ENCODE measurements at regions not wholly inside any gene's neighbourhood (a gene's known extent, or its start where the extent isn't known, plus 50 kb on each side); places are given as distances from the start of the nearest gene placed in this dataset.
"Not testable (repeated sequence)": the region's sequence is repeated elsewhere in the genome, so short reads cannot be mapped to it uniquely, and the experiment has no call there.

DNA sequence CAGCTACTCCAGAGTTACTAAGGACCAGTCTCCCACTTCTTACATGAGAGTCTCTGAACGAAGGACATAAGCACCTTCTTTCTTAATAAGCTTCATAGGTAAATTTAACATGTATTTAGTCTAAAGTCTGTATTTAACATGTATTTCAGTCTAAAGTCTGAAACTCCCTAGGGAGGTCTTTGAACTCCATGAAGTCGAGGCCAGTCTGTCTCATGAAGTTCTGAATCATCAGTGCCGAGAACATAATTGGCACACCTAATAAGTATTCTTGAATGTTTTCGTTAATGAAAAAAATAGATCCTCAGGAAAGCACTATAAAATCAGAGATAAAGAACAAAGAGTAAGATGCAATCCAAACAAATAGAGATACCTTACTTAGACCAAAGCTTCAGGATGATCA is 945.5 kb downstream of the TTLL7 start:
- no peak overlapping the region for H3K27ac ChIP-seq
- 77% methylated on average over 4 of the region's 4 CpGs for WGBS (ENCODE audit: insufficient coverage, low coverage, low lambda C conversion rate, missing lambda C conversion rate)
- no peak for TF ChIP-seq POLR2A (IDR thresholded peaks at IDR 0.05)
- TF ChIP-seq, protein P1, sequence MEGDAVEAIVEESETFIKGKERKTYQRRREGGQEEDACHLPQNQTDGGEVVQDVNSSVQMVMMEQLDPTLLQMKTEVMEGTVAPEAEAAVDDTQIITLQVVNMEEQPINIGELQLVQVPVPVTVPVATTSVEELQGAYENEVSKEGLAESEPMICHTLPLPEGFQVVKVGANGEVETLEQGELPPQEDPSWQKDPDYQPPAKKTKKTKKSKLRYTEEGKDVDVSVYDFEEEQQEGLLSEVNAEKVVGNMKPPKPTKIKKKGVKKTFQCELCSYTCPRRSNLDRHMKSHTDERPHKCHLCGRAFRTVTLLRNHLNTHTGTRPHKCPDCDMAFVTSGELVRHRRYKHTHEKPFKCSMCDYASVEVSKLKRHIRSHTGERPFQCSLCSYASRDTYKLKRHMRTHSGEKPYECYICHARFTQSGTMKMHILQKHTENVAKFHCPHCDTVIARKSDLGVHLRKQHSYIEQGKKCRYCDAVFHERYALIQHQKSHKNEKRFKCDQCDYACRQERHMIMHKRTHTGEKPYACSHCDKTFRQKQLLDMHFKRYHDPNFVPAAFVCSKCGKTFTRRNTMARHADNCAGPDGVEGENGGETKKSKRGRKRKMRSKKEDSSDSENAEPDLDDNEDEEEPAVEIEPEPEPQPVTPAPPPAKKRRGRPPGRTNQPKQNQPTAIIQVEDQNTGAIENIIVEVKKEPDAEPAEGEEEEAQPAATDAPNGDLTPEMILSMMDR (IDR thresholded peaks at IDR 0.05) = no peak
- no peaks in the 10 kb centered on the region for H3K27me3 ChIP-seq
- ATAC-seq = no peak
- H3K36me3 ChIP-seq = no peaks in the 10 kb centered on the region
- no peak for DNase-seq
- no peak overlapping the region for H3K4me3 ChIP-seq
- H3K9me3 ChIP-seq = no peaks in the 10 kb centered on the region
- intact Hi-C loops (cut with DNase I) = no loop called here
- H3K4me1 ChIP-seq = no peaks in the 10 kb centered on the region

DNA sequence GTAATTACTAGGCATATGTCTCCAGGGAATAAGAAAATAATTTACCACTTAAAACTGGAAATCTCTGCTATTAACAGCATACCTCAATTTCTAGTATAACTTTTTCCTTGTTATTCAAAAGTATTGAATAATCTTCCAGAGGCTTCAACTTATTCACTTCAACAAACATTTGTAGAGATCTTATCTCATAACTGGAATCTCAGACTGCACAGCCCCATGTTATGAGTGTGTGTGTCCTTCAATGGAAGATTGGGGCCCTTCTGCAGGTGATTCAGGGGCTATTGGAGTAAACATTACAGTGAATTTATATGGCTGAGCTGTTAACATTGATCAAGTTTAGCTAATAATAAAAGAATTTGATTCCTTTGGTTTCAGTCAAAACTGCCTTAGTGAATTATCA is 946.1 kb downstream of the TTLL7 start:
- Histone ChIP-seq H3K9me3 (no peaks in the 10 kb centered on the region), H3K36me3 (no peaks in the 10 kb centered on the region), H3K27me3 (no peaks in the 10 kb centered on the region), H3K27ac (no peak overlapping the region), H3K4me1 (no peaks in the 10 kb centered on the region), H3K4me3 (no peak overlapping the region)
- DNase-seq (no peak), ATAC-seq (no peak)
- intact Hi-C loops (cut with DNase I) = no loop called here
- TF ChIP-seq POLR2A (IDR thresholded peaks at IDR 0.05) = no peak
- TF ChIP-seq, protein P1 (IDR thresholded peaks at IDR 0.05) = no peak

DNA sequence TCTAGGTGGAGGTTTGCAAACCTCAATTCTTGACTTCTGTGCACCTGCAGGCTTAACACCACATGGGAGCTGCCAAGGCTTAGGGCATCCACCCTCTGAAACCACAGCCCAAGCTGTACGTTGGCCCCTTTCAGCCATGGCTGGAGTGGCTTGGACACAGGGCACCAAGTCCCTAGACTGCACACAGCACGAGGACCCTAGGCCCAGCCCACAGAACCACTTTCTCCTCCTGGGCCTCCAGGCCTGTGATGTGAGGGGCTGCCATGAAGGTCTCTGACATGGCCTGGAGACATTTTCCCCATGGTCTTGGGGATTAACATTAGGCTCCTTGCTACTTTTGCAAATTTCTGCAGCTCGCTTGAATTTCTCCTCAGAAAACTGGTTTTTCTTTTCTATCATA is 947.9 kb downstream of the TTLL7 start:
- DNase-seq; H3K4me1 ChIP-seq; ATAC-seq; H3K4me3 ChIP-seq; intact Hi-C loops (cut with DNase I); H3K36me3 ChIP-seq; H3K9me3 ChIP-seq; H3K27me3 ChIP-seq; H3K27ac ChIP-seq: not testable (repeated sequence)
- 88% methylated on average over 1 of the region's 3 CpGs for WGBS (ENCODE audit: insufficient coverage, low coverage, low lambda C conversion rate, missing lambda C conversion rate)

DNA sequence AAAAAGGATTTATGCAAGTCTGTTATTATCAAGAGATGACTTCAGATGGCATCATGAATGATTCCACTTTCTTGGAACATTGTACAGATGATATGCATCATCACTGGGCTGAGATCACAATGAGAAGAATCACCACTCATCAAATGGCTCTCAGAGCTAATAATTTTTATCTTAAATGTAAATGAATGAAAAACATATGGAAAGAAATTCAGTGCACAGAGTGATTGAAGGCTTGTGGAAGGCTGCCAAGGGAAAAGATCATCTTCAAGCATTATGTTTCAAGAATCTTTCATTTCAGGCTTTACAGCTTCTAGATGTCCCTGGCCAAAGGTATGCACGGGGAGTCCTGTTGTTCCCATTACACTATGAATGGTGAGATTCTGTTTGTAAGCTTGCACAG is 955.7 kb downstream of the TTLL7 start:
- Histone ChIP-seq H3K4me1 (no peaks in the 10 kb centered on the region), H3K36me3 (no peaks in the 10 kb centered on the region), H3K9me3 (no peaks in the 10 kb centered on the region), H3K27ac (no peak overlapping the region), H3K27me3 (no peaks in the 10 kb centered on the region), H3K4me3 (no peak overlapping the region)
- ATAC-seq = no peak
- no peak for DNase-seq
- 57% methylated on average over 1 of the region's 1 CpG for WGBS (ENCODE audit: insufficient coverage, low coverage, low lambda C conversion rate, missing lambda C conversion rate)
- intact Hi-C loops (cut with DNase I) = no loop called here
- TF ChIP-seq, protein P1 (IDR thresholded peaks at IDR 0.05) = no peak
- TF ChIP-seq POLR2A (IDR thresholded peaks at IDR 0.05) = no peak

DNA sequence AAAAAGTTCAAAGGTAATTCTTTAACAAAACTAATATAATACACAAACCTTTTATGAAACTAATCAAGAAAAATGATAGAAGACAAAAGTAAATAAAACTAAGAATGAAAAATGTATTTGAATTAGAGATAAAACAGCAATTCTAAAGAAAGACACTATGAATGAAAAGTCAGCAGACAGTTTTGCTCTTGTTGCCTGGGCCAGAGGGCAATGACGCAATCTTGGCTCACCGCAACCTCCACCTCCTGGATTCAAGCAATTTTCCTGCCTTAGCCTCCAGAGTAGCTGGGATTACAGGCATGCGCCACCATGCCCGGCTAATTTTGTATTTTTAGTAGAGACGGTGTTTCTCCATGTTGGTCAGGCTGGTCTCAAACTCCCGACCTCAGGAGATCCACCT is 959.8 kb downstream of the TTLL7 start:
- H3K9me3 ChIP-seq; DNase-seq; H3K36me3 ChIP-seq; H3K27me3 ChIP-seq; H3K4me3 ChIP-seq; H3K4me1 ChIP-seq; H3K27ac ChIP-seq; ATAC-seq; intact Hi-C loops (cut with DNase I): not testable (repeated sequence)
- 93% methylated on average over 3 of the region's 6 CpGs for WGBS (ENCODE audit: insufficient coverage, low coverage, low lambda C conversion rate, missing lambda C conversion rate)

DNA sequence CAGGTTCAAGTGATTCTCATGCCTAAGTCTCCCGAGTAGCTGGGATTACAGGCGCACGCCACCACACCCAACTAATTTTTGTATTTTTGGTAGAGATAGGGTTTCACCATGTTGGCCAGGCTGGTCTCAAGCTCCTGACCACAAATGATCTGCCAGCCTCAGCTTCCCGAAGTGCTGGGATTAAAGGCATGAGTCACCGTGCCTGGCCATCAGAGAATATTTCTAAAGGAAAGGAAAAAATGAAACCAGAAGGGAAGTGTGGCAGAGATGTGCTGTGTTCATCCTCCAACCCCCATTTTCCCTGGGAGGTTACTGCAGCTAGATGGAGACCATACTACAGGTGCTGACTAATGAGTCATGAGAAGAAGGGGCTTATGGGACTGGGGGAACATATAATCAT is 964.1 kb downstream of the TTLL7 start:
- Histone ChIP-seq H3K4me3 (no peak overlapping the region), H3K27me3 (no peaks in the 10 kb centered on the region), H3K4me1 (no peaks in the 10 kb centered on the region), H3K36me3 (no peaks in the 10 kb centered on the region), H3K9me3 (no peaks in the 10 kb centered on the region), H3K27ac (no peak overlapping the region)
- WGBS (ENCODE audit: insufficient coverage, low coverage, low lambda C conversion rate, missing lambda C conversion rate) = 74% methylated on average over 5 of the region's 5 CpGs
- DNase-seq (no peak), ATAC-seq (no peak)
- TF ChIP-seq POLR2A (IDR thresholded peaks at IDR 0.05) = no peak
- TF ChIP-seq, protein P1 (IDR thresholded peaks at IDR 0.05) = no peak
- intact Hi-C loops (cut with DNase I) = no loop called here

Data from right lobe of liver (tissue), 6 donors.